H1 (cell line): ENCODE measurements at regions not wholly inside any gene's neighbourhood (a gene's known extent, or its start where the extent isn't known, plus 50 kb on each side); places are given as distances from the start of the nearest gene placed in this dataset.
A peak's percentile ranks its signal among the peaks of the same experiment; 100 is the strongest.

ENCODE experiments used
- ASH2L ChIP-seq: fragments of 200-600, 300-600 bp; sonication (generic); IDR thresholded peaks from one replicate; pipeline ENCODE4 v1.7.1; 2017; ENCODE audit warnings: low read length
- CBX5 ChIP-seq: fragments of 300-800, 300-1000 bp; sonication (generic); IDR thresholded peaks from 2 replicates; pipeline ENCODE4 v1.7.1; 2016; ENCODE audit warnings: antibody characterized with exemption, low read length, low read depth
- CHD1 ChIP-seq: IDR thresholded peaks from 2 replicates; pipeline ENCODE4 v1.6.1; 2012; ENCODE audit warnings: low read depth, low read length, improper control_type of control experiment
- CREB1 ChIP-seq: IDR thresholded peaks from 2 replicates; pipeline ENCODE4 v1.6.1; 2012; ENCODE audit warnings: inconsistent platforms
- CTBP2 ChIP-seq: IDR thresholded peaks from 2 replicates; pipeline ENCODE4 v1.7.0; 2011; ENCODE audit warnings: borderline replicate concordance, mild to moderate bottlenecking, moderate library complexity, mixed read lengths, low read length; ENCODE audit not compliant: insufficient read depth, insufficient read length
- GABPA ChIP-seq: IDR thresholded peaks from 2 replicates; pipeline ENCODE4 v1.6.1; 2011; ENCODE audit warnings: mild to moderate bottlenecking, low read length, moderate library complexity, borderline replicate concordance; ENCODE audit not compliant: insufficient read depth
- JUND ChIP-seq: IDR thresholded peaks from 2 replicates; pipeline ENCODE4 v1.6.1; 2011; ENCODE audit warnings: mild to moderate bottlenecking, improper control_type of control experiment, low read length
- NANOG ChIP-seq: IDR thresholded peaks from 2 replicates; pipeline ENCODE4 v1.6.1; 2011; ENCODE audit warnings: low read length, low read depth, mild to moderate bottlenecking, inconsistent platforms; ENCODE audit not compliant: insufficient read depth, poor library complexity, severe bottlenecking
- SIN3A ChIP-seq, 2 experiments: IDR thresholded peaks in 1 of 2; conservative IDR thresholded peaks in 1 of 2; 2 replicates each; pipeline ENCODE4 v1.6.1; 2011 to 2012; ENCODE audit warnings: low read length in 2 of 2, improper control_type of control experiment in 1 of 2, low read depth in 1 of 2, mild to moderate bottlenecking in 1 of 2
- SP1 ChIP-seq: IDR thresholded peaks from 2 replicates; pipeline ENCODE4 v1.6.1; 2011; ENCODE audit warnings: low read depth, low read length
- SP4 ChIP-seq: IDR thresholded peaks from 2 replicates; pipeline ENCODE4 v1.6.1; 2012; ENCODE audit warnings: low read length, inconsistent platforms
- SRF ChIP-seq: IDR thresholded peaks from 2 replicates; pipeline ENCODE4 v1.6.1; 2011; ENCODE audit warnings: mild to moderate bottlenecking, low read depth, low read length, moderate library complexity
- TAF1 ChIP-seq: IDR thresholded peaks from 2 replicates; pipeline ENCODE4 v1.6.1; 2011; ENCODE audit warnings: mild to moderate bottlenecking, low read depth, low read length
- TCF12 ChIP-seq: IDR thresholded peaks from 2 replicates; pipeline ENCODE4 v1.6.1; 2011; ENCODE audit warnings: low read depth, mild to moderate bottlenecking, low read length
- TEAD4 ChIP-seq: IDR thresholded peaks from 2 replicates; pipeline ENCODE4 v1.6.1; 2012; ENCODE audit warnings: low read depth, low read length, inconsistent platforms, mixed read lengths
- YY1 ChIP-seq: IDR thresholded peaks from 2 replicates; pipeline ENCODE4 v1.6.1; 2011; ENCODE audit warnings: low read depth, mild to moderate bottlenecking, low read length
- TF ChIP-seq, protein P1 (sequence below): IDR thresholded peaks from 2 replicates; pipeline ENCODE4 v1.6.1; 2012; ENCODE audit warnings: low read length, inconsistent platforms

DNA sequence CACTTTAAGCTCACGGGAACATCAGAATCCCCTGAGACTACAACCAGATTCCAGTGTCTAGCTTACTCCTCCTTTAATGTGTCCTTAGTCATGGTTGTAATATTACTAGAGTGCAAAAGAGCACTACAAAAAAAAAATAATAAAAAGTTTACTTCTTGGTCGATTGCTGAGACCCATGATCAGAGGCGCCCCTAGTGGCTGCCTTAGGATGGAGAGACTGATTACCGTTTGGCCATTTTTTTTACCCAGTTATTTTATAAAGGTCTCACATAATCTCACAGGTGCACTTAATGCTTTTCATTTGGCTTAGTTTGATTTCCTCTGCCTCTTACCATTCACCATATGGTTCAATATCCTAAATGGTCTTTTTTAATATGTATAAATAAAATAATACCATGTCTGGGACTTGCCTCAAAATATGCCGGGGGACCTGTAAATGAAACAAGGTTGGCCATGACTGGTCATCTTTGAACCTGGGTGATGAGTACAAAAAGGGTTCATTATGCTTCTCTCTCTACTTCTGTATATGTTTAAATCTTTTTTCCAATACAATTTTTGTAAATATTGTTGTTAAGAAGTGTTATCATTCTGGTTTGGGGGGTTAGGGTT lies 331.5 kb upstream of the NFE2L3 start (continued):
- TF ChIP-seq CREB1 (no peak), CTBP2 (no peak), CHD1 (no peak), SP4 (no peak), ASH2L (no peak), SRF (no peak), TCF12 (no peak), SIN3A (conservative IDR thresholded peaks at IDR 0.05 in 1 of 2, IDR thresholded peaks at IDR 0.05 in 1 of 2; ENCODE audit: low read depth in 1 of 2, low read length in 2 of 2) (no peak), NANOG (no peak), TEAD4 (no peak), SP1 (no peak), YY1 (0 out of 2 replicates have a peak, but pooled peaks have one; percentile 48), JUND (no peak), CBX5 (no peak), GABPA (no peak), TAF1 (no peak)
- TF ChIP-seq, protein P1, sequence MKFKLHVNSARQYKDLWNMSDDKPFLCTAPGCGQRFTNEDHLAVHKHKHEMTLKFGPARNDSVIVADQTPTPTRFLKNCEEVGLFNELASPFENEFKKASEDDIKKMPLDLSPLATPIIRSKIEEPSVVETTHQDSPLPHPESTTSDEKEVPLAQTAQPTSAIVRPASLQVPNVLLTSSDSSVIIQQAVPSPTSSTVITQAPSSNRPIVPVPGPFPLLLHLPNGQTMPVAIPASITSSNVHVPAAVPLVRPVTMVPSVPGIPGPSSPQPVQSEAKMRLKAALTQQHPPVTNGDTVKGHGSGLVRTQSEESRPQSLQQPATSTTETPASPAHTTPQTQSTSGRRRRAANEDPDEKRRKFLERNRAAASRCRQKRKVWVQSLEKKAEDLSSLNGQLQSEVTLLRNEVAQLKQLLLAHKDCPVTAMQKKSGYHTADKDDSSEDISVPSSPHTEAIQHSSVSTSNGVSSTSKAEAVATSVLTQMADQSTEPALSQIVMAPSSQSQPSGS: no peak
